MM.1S (cell line): ENCODE measurements at regions not wholly inside any gene's neighbourhood (a gene's known extent, or its start where the extent isn't known, plus 50 kb on each side); places are given as distances from the start of the nearest gene placed in this dataset.
A peak's percentile ranks its signal among the peaks of the same experiment; 100 is the strongest.

Source experiments
- DNase-seq: peaks from one replicate; pipeline ENCODE4 v3.0.0-alpha.2; 2015
- H2AFZ ChIP-seq: fragments of 300-600 bp; sonication (generic); 2 replicates; pipeline ENCODE4 v1.6.0; 2016; ENCODE audit warnings: antibody characterized with exemption, low read length
- H3F3A ChIP-seq: fragments of 300-600 bp; sonication (generic); 2 replicates; pipeline ENCODE4 v1.6.1; 2016; ENCODE audit warnings: mild to moderate bottlenecking, antibody characterized with exemption, low read length, moderate library complexity, mixed read lengths; ENCODE audit not compliant: insufficient read depth
- H3K27ac ChIP-seq: fragments of 300-600 bp; sonication (generic); 2 replicates; pipeline ENCODE4 v1.5.1; 2016; ENCODE audit warnings: mild to moderate bottlenecking, low read length
- H3K27me3 ChIP-seq: fragments of 300-600 bp; sonication (generic); replicated peaks from 2 replicates; pipeline ENCODE4 v1.6.0; 2016; ENCODE audit warnings: low read length; ENCODE audit not compliant: insufficient read depth
- H3K36me3 ChIP-seq: fragments of 300-600 bp; sonication (generic); replicated peaks from 2 replicates; pipeline ENCODE4 v1.6.1; 2016; ENCODE audit warnings: mild to moderate bottlenecking, low read length, mixed read lengths; ENCODE audit not compliant: insufficient read depth
- H3K4me1 ChIP-seq: fragments of 300-600 bp; sonication (generic); 2 replicates; pipeline ENCODE4 v1.6.1; 2016; ENCODE audit warnings: low read length, mixed read lengths
- H3K4me2 ChIP-seq: fragments of 300-600 bp; sonication (generic); 2 replicates; pipeline ENCODE4 v1.6.0; 2016; ENCODE audit warnings: low read depth, low read length
- H3K4me3 ChIP-seq: fragments of 300-600 bp; sonication (generic); 2 replicates; pipeline ENCODE4 v1.5.1; 2016; ENCODE audit warnings: low read length, mixed read lengths
- H3K79me2 ChIP-seq: fragments of 300-600 bp; sonication (generic); 2 replicates; pipeline ENCODE4 v1.6.1; 2016; ENCODE audit warnings: mixed run types, low read length, mixed read lengths
- H3K9ac ChIP-seq: fragments of 300-600 bp; sonication (generic); 2 replicates; pipeline ENCODE4 v1.6.1; 2016; ENCODE audit warnings: low read length, mixed read lengths
- H3K9me2 ChIP-seq: fragments of 300-600 bp; sonication (generic); replicated peaks from 2 replicates; pipeline ENCODE4 v1.6.1; 2016; ENCODE audit warnings: mild to moderate bottlenecking, low read length, mixed read lengths; ENCODE audit not compliant: insufficient read depth
- H3K9me3 ChIP-seq: fragments of 300-600 bp; sonication (generic); replicated peaks from 2 replicates; pipeline ENCODE4 v1.6.1; 2016; ENCODE audit warnings: mild to moderate bottlenecking, low read length, mixed read lengths; ENCODE audit not compliant: insufficient read depth
- H4K20me1 ChIP-seq: fragments of 300-600 bp; sonication (generic); 2 replicates; pipeline ENCODE4 v1.6.1; 2016; ENCODE audit warnings: mild to moderate bottlenecking, low read length, moderate library complexity, mixed read lengths; ENCODE audit not compliant: insufficient read depth
- EZH2 ChIP-seq: fragments of 300-600 bp; sonication (generic); optimal IDR thresholded peaks from 2 replicates; pipeline ENCODE3; 2017; ENCODE audit warnings: low read depth, mild to moderate bottlenecking, antibody characterized with exemption, low read length, mixed read lengths
- EZH2phosphoT487 ChIP-seq: fragments of 300-600 bp; sonication (generic); IDR thresholded peaks from 2 replicates; pipeline ENCODE4 v1.6.1; 2018; ENCODE audit warnings: antibody characterized with exemption, low read length
- TF ChIP-seq, protein P1 (sequence below): fragments of 300-600 bp; sonication (generic); IDR thresholded peaks from 2 replicates; pipeline ENCODE4 v1.5.1; 2016; ENCODE audit warnings: antibody characterized with exemption, low read length, mixed read lengths

DNA sequence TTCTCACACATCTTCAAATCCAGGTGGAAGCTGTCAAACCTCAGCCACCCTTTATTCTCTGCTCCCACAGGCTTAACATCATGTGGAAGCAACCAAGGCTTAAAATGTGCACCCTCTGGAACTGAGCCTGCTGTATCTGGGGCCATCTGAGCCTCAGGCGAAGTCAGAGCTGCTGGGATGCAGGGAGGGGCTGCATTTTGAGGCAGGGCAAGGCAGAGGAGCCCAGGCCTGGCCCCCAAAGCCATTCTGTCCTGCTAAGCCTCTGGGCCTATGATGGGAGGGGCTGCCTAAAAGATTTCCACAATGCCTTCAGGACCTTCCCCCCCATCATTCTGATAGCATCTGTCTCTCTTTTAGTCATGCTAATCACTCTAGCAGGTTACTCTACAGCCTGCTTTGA lies 51.7 kb upstream of the COBL start:
- Histone ChIP-seq H3K9me2 (no peaks in the 10 kb centered on the region), H3K36me3 (no peaks in the 10 kb centered on the region), H2AFZ (no peak overlapping the region), H3K4me3 (no peak overlapping the region), H3K9me3 (no peaks in the 10 kb centered on the region), H3K9ac (no peak overlapping the region), H3F3A (no peaks in the 10 kb centered on the region), H3K4me1 (peaks cover 10% of the 10 kb centered on the region), H3K27me3 (no peaks in the 10 kb centered on the region), H3K79me2 (no peaks in the 10 kb centered on the region), H4K20me1 (no peaks in the 10 kb centered on the region), H3K4me2 (no peak overlapping the region), H3K27ac (no peak overlapping the region)
- TF ChIP-seq, protein P1, sequence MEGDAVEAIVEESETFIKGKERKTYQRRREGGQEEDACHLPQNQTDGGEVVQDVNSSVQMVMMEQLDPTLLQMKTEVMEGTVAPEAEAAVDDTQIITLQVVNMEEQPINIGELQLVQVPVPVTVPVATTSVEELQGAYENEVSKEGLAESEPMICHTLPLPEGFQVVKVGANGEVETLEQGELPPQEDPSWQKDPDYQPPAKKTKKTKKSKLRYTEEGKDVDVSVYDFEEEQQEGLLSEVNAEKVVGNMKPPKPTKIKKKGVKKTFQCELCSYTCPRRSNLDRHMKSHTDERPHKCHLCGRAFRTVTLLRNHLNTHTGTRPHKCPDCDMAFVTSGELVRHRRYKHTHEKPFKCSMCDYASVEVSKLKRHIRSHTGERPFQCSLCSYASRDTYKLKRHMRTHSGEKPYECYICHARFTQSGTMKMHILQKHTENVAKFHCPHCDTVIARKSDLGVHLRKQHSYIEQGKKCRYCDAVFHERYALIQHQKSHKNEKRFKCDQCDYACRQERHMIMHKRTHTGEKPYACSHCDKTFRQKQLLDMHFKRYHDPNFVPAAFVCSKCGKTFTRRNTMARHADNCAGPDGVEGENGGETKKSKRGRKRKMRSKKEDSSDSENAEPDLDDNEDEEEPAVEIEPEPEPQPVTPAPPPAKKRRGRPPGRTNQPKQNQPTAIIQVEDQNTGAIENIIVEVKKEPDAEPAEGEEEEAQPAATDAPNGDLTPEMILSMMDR, result no peak
- no peak for TF ChIP-seq EZH2
- no peak for TF ChIP-seq EZH2phosphoT487
- no peak for DNase-seq

DNA sequence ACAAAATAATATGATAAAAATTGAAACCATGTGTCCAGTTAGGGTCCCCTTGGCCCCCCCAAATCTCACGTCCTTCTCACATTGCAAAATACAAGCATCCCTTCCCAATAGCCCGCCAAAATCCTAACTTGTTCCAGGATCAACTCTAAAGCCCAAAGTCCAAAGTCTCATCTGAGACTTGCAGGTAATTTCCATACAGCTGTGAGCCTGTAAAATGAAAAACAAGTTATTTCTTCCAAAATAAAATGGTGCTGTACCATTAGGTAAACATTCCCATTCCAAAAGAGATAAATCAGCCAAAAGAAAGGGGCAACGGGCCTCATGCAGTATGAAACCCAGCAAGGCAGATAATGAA lies 51.0 kb upstream of the COBL start:
- no peaks in the 10 kb centered on the region for H3K27me3 ChIP-seq
- H3K27ac ChIP-seq, result no peak overlapping the region
- H4K20me1 ChIP-seq, result no peaks in the 10 kb centered on the region
- H3K4me1 ChIP-seq, result peaks cover 10% of the 10 kb centered on the region
- no peaks in the 10 kb centered on the region for H3K79me2 ChIP-seq
- no peaks in the 10 kb centered on the region for H3K36me3 ChIP-seq
- H3F3A ChIP-seq, result no peaks in the 10 kb centered on the region
- no peak overlapping the region for H3K4me2 ChIP-seq
- no peaks in the 10 kb centered on the region for H3K9me3 ChIP-seq
- H3K9me2 ChIP-seq, result no peaks in the 10 kb centered on the region
- no peak for DNase-seq
- H2AFZ ChIP-seq, result no peak overlapping the region
- H3K4me3 ChIP-seq, result no peak overlapping the region
- no peak overlapping the region for H3K9ac ChIP-seq
- TF ChIP-seq EZH2phosphoT487 (no peak), EZH2 (no peak)
- TF ChIP-seq, protein P1, result no peak

DNA sequence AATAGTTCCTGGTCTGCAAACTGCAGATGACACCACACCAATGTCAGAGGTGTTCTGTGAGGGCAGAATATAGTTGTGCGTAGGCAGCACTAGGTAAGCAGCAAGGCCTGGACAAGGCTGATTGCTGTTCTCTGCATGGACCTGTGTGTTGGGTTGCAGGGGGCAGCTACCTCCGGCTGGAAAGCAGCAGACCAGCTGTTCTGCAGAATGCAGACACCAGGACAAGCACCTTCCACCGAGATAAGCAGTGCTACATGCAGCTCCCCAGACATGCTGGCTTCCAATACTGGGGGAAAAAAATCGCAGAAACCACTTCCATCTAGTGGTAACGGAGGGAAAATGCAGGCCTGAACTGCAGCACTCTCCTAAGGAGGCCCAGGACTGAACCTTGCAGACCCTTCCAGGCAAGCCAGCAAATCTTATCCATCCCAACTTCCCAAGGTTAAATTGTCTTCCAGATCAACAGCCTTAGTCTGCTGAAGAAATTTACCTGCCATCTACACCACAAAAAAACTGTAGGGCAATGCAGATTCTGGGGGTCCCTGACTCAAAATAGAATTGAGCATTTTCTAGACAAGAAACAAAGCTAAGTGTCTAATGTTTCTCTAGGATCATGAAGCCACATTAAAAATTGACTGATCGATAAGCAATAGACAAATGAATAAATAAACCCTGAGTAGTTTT lies 50.5 kb upstream of the COBL start:
- H3K27ac ChIP-seq, result no peak overlapping the region
- no peaks in the 10 kb centered on the region for H3K9me3 ChIP-seq

More for the DNA sequence above, 50.5 kb upstream of the COBL start:
- Histone ChIP-seq H3K4me1 (peaks cover 10% of the 10 kb centered on the region), H3K27me3 (no peaks in the 10 kb centered on the region), H3K36me3 (no peaks in the 10 kb centered on the region), H2AFZ (no peak overlapping the region), H4K20me1 (no peaks in the 10 kb centered on the region), H3K79me2 (no peaks in the 10 kb centered on the region), H3K4me3 (no peak overlapping the region), H3F3A (no peaks in the 10 kb centered on the region), H3K9ac (no peak overlapping the region), H3K9me2 (no peaks in the 10 kb centered on the region), H3K4me2 (no peak overlapping the region)
- TF ChIP-seq EZH2, result no peak
- no peak for TF ChIP-seq EZH2phosphoT487
- TF ChIP-seq, protein P1, result peak; percentile 63
- peak; percentile 54 for DNase-seq
